H1 (cell line): ENCODE measurements at regions not wholly inside any gene's neighbourhood (a gene's known extent, or its start where the extent isn't known, plus 50 kb on each side); places are given as distances from the start of the nearest gene placed in this dataset.

Source experiments
- CTCF ChIA-PET: fragments of 300-600 bp; sonication (Branson Sonifier 250); formaldehyde crosslinking; loops from one replicate; lab custom pipeline; 2021; ENCODE audit not compliant: partially characterized antibody; lab: Charles Lee
- POLR2A ChIA-PET: fragments of 300-600 bp; sonication (Branson Sonifier 250); formaldehyde crosslinking; loops from one replicate; lab custom pipeline; 2021; ENCODE audit warnings: inconsistent platforms; ENCODE audit not compliant: partially characterized antibody; lab: Charles Lee
- DNase-seq, 2 experiments: peaks; one replicate each; pipeline versions ENCODE4 v3.0.0 to v3.0.0-alpha.2; 2010 to 2022; ENCODE audit warnings: low spot score in 2 of 2, low read depth in 1 of 2, mixed read lengths in 1 of 2
- FAIRE-seq: peaks from 2 replicates; lab custom pipeline; 2011; peaks lifted over from hg19 to GRCh38; lab: Jason Lieb, UNC
- H2AFZ ChIP-seq: 2 replicates; pipeline ENCODE4 v1.8.1; 2012; ENCODE audit warnings: low read length, inconsistent platforms
- H2AK5ac ChIP-seq: 2 replicates; pipeline ENCODE4 v1.6.1; 2013; ENCODE audit warnings: low read depth, low read length
- H2BK120ac ChIP-seq: replicated peaks from 2 replicates; pipeline ENCODE3; 2013; ENCODE audit warnings: low read depth, low read length, inconsistent platforms
- H2BK12ac ChIP-seq: 2 replicates; pipeline ENCODE4 v1.6.1; 2013; ENCODE audit warnings: low read depth, low read length
- H2BK15ac ChIP-seq: 2 replicates; pipeline ENCODE4 v1.6.1; 2013; ENCODE audit warnings: low read length
- H2BK20ac ChIP-seq: 2 replicates; pipeline ENCODE4 v1.6.1; 2013; ENCODE audit warnings: low read length
- H2BK5ac ChIP-seq: 2 replicates; pipeline ENCODE4 v1.6.1; 2013; ENCODE audit warnings: low read depth, low read length
- H3K14ac ChIP-seq: 2 replicates; pipeline ENCODE4 v1.6.1; 2013; ENCODE audit warnings: inconsistent platforms; ENCODE audit not compliant: insufficient read length
- H3K18ac ChIP-seq: 2 replicates; pipeline ENCODE4 v1.6.1; 2013; ENCODE audit warnings: low read length; ENCODE audit errors: extremely low read depth
- H3K23ac ChIP-seq: 2 replicates; pipeline ENCODE4 v1.6.1; 2013; ENCODE audit warnings: inconsistent platforms; ENCODE audit not compliant: insufficient read length
- H3K23me2 ChIP-seq: 2 replicates; pipeline ENCODE4 v1.6.1; 2013; ENCODE audit warnings: low read depth, low read length
- H3K27ac ChIP-seq: 2 replicates; pipeline ENCODE4 v1.6.1; 2011; ENCODE audit warnings: low read depth, low read length, inconsistent platforms
- H3K27me3 ChIP-seq, 4 experiments: replicated peaks in 1 of 4; 1 replicate in 1 of 4; 2 replicates in 3 of 4; pipeline versions ENCODE4 v1.6.1 to v1.8.1; 2011 to 2013; ENCODE audit warnings: low read length in 3 of 4, mild to moderate bottlenecking in 3 of 4, inconsistent platforms in 2 of 4, mixed read lengths in 2 of 4, moderate library complexity in 1 of 4; ENCODE audit not compliant: control insufficient read depth in 3 of 4, insufficient read depth in 3 of 4; ENCODE audit errors: extremely low read depth in 1 of 4
- H3K36me3 ChIP-seq, 4 experiments: 2 replicates each; pipeline versions ENCODE4 v1.6.1 to v1.8.1; 2011 to 2013; ENCODE audit warnings: mild to moderate bottlenecking in 4 of 4, low read length in 3 of 4, moderate library complexity in 2 of 4, control low read depth in 1 of 4, inconsistent platforms in 1 of 4; ENCODE audit not compliant: insufficient read depth in 4 of 4, control insufficient read depth in 2 of 4
- H3K4ac ChIP-seq: replicated peaks from 2 replicates; pipeline ENCODE3; 2013; ENCODE audit warnings: low read length, low read depth, mixed read lengths, inconsistent platforms; ENCODE audit not compliant: insufficient read length
- H3K4me1 ChIP-seq, 4 experiments: replicated peaks in 1 of 4; 1 replicate in 1 of 4; 2 replicates in 3 of 4; pipeline versions ENCODE4 v1.6.1 to v1.8.1; 2011 to 2013; ENCODE audit warnings: low read length in 3 of 4, inconsistent platforms in 2 of 4, mixed read lengths in 1 of 4; ENCODE audit not compliant: insufficient read depth in 4 of 4, control insufficient read depth in 3 of 4
- H3K4me2 ChIP-seq, 2 experiments: 2 replicates each; pipeline versions ENCODE4 v1.6.1 to v1.8.1; 2011 to 2013; ENCODE audit warnings: low read depth in 2 of 2, low read length in 2 of 2, control low read depth in 1 of 2, inconsistent platforms in 1 of 2, mild to moderate bottlenecking in 1 of 2; ENCODE audit not compliant: insufficient read depth in 1 of 2
- H3K4me3 ChIP-seq, 4 experiments: fragments of 200-600, 300-600 bp in 1 of 4; sonication (generic), shearing (Covaris generic), sonication (Bioruptor Twin) in 1 of 4; 2 replicates each; pipeline versions ENCODE4 v1.5.1 to v1.8.1; 2011 to 2016; ENCODE audit warnings: low read length in 4 of 4, low read depth in 3 of 4, control low read depth in 2 of 4, inconsistent platforms in 2 of 4, mild to moderate bottlenecking in 2 of 4, mixed read lengths in 1 of 4, moderate library complexity in 1 of 4; ENCODE audit not compliant: insufficient read depth in 2 of 4; ENCODE audit errors: extremely low read depth in 1 of 4
- H3K56ac ChIP-seq: replicated peaks from 2 replicates; pipeline ENCODE3; 2013; ENCODE audit warnings: low read depth, mild to moderate bottlenecking, mixed read lengths, low read length, inconsistent platforms; ENCODE audit not compliant: insufficient read length
- H3K79me1 ChIP-seq: 2 replicates; pipeline ENCODE4 v1.6.1; 2013; ENCODE audit warnings: low read depth, low read length, control low read depth
- H3K79me2 ChIP-seq, 2 experiments: 2 replicates each; pipeline versions ENCODE4 v1.6.1 to v1.8.1; 2012 to 2013; ENCODE audit warnings: low read length in 2 of 2, mild to moderate bottlenecking in 2 of 2, inconsistent platforms in 1 of 2; ENCODE audit not compliant: insufficient read depth in 2 of 2, control insufficient read depth in 1 of 2
- H3K9ac ChIP-seq, 4 experiments: replicated peaks in 1 of 4; 1 replicate in 1 of 4; 2 replicates in 3 of 4; pipeline versions ENCODE4 v1.6.1 to v1.8.1; 2011 to 2013; ENCODE audit warnings: low read depth in 3 of 4, low read length in 3 of 4, control low read depth in 2 of 4, mild to moderate bottlenecking in 2 of 4, moderate library complexity in 2 of 4, inconsistent platforms in 1 of 4; ENCODE audit errors: extremely low read depth in 1 of 4
- H3K9me3 ChIP-seq, 2 experiments: 2 replicates each; pipeline versions ENCODE4 v1.6.1 to v1.8.1; 2012 to 2013; ENCODE audit warnings: mild to moderate bottlenecking in 2 of 2, moderate library complexity in 2 of 2, control low read depth in 1 of 2, inconsistent platforms in 1 of 2, low read depth in 1 of 2, low read length in 1 of 2, mixed read lengths in 1 of 2; ENCODE audit not compliant: insufficient read depth in 2 of 2
- H4K20me1 ChIP-seq, 2 experiments: replicated peaks in 1 of 2; 2 replicates each; pipeline versions ENCODE3 to v1.8.1; 2011 to 2013; ENCODE audit warnings: inconsistent platforms in 2 of 2, low read length in 2 of 2, mild to moderate bottlenecking in 1 of 2; ENCODE audit not compliant: insufficient read depth in 2 of 2, control insufficient read depth in 1 of 2
- H4K5ac ChIP-seq: 2 replicates; pipeline ENCODE4 v1.6.1; 2013; ENCODE audit warnings: low read length, low read depth, mixed read lengths, inconsistent platforms; ENCODE audit not compliant: insufficient read length
- H4K8ac ChIP-seq: 2 replicates; pipeline ENCODE4 v1.8.0; 2013; ENCODE audit warnings: mild to moderate bottlenecking, moderate library complexity, low read length, inconsistent platforms; ENCODE audit not compliant: insufficient read depth; ENCODE audit errors: extremely low read depth
- H4K91ac ChIP-seq: replicated peaks from 2 replicates; pipeline ENCODE3; 2013; ENCODE audit warnings: low read length, mixed read lengths, inconsistent platforms; ENCODE audit not compliant: insufficient read length
- BRCA1 ChIP-seq: IDR thresholded peaks from 2 replicates; pipeline ENCODE4 v1.6.1; 2012; ENCODE audit warnings: low read depth, low read length, improper control_type of control experiment
- EP300 ChIP-seq, 2 experiments: IDR thresholded peaks; 1 replicate in 1 of 2; 2 replicates in 1 of 2; pipeline ENCODE4 v1.6.1; 2011 to 2012; ENCODE audit warnings: low read depth in 2 of 2, low read length in 2 of 2, mild to moderate bottlenecking in 2 of 2, borderline replicate concordance in 1 of 2, inconsistent platforms in 1 of 2, moderate library complexity in 1 of 2
- EZH2 ChIP-seq: fragments of 200-600 bp; sonication (generic); IDR thresholded peaks from 2 replicates; pipeline ENCODE4 v1.7.1; 2012; ENCODE audit warnings: low read depth, mild to moderate bottlenecking, moderate library complexity, low read length, inconsistent platforms; ENCODE audit not compliant: severe bottlenecking
- GTF2F1 ChIP-seq: IDR thresholded peaks from 2 replicates; pipeline ENCODE4 v1.6.1; 2012; ENCODE audit warnings: low read depth, low read length, improper control_type of control experiment, borderline replicate concordance
- HDAC6 ChIP-seq: IDR thresholded peaks from one replicate; pipeline ENCODE4 v1.7.1; 2012; ENCODE audit warnings: low read depth, mild to moderate bottlenecking, inconsistent platforms, low read length, moderate library complexity
- JUN ChIP-seq: IDR thresholded peaks from 2 replicates; pipeline ENCODE4 v1.6.1; 2011; ENCODE audit warnings: low read depth, mild to moderate bottlenecking, improper control_type of control experiment, low read length
- KDM1A ChIP-seq: fragments of 200-600, 300-600 bp; sonication (generic); IDR thresholded peaks from 2 replicates; pipeline ENCODE4 v1.7.1; 2016; ENCODE audit warnings: mild to moderate bottlenecking, low read length, borderline replicate concordance
- POU5F1 ChIP-seq: IDR thresholded peaks from 2 replicates; pipeline ENCODE4 v1.6.1; 2011; ENCODE audit warnings: low read depth, mild to moderate bottlenecking, low read length, moderate library complexity
- RBBP5 ChIP-seq: IDR thresholded peaks from 2 replicates; pipeline ENCODE4 v1.7.1; 2012; ENCODE audit warnings: low read depth, mild to moderate bottlenecking, inconsistent platforms, low read length, moderate library complexity, borderline replicate concordance
- RFX5 ChIP-seq: IDR thresholded peaks from 2 replicates; pipeline ENCODE4 v1.6.1; 2011; ENCODE audit warnings: low read depth, low read length, improper control_type of control experiment, borderline replicate concordance
- SIRT6 ChIP-seq: IDR thresholded peaks from one replicate; pipeline ENCODE4 v1.7.1; 2012; ENCODE audit warnings: low read length, inconsistent platforms
- SP1 ChIP-seq: IDR thresholded peaks from 2 replicates; pipeline ENCODE4 v1.6.1; 2011; ENCODE audit warnings: low read depth, low read length
- YY1 ChIP-seq: IDR thresholded peaks from 2 replicates; pipeline ENCODE4 v1.6.1; 2011; ENCODE audit warnings: low read depth, mild to moderate bottlenecking, low read length
- WGBS, 2 experiments: shearing (Covaris generic) in 1 of 2; methylation state at CpG; one replicate each; pipeline versions ENCODE4 v1.1.6 to v1.1.7; 2013 to 2015; ENCODE audit warnings: low lambda C conversion rate in 2 of 2, mixed read lengths in 2 of 2, inconsistent platforms in 1 of 2, low coverage in 1 of 2, missing lambda C conversion rate in 1 of 2; ENCODE audit not compliant: insufficient replicate concordance in 2 of 2, insufficient coverage in 1 of 2, insufficient read length in 1 of 2; ENCODE audit errors: extremely low coverage in 1 of 2, missing lambda C conversion rate in 1 of 2; 5-methylcytosine and 5-hydroxymethylcytosine counted together
- TF ChIP-seq, protein P1 (sequence below): IDR thresholded peaks from 2 replicates; pipeline ENCODE4 v1.6.1; 2012; ENCODE audit warnings: inconsistent platforms
- TF ChIP-seq, protein P2 (sequence below): IDR thresholded peaks from 2 replicates; pipeline ENCODE4 v1.6.1; 2012; ENCODE audit warnings: inconsistent platforms

DNA sequence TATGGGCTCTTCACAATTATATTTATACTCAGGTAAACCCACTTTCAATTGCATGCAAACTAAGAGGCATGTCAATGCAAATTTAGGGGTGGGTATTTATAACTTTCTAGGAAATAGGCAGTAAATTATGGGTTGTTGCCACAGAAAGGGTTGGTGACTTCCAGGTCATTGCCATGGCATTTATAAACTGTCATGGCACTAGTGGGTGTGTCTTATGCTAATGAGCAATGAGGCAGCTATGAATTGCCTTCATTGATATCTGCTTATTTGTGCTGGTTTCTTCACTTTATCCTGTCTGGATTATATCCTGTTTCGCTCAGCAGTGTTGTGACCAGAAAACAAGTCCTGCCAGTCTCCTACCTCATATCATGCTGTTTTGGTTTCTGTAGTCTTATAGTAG lies 597.3 kb upstream of the DAB2 start:
- Histone ChIP-seq H3K9ac (no peak overlapping the region), H2AFZ (no peak overlapping the region), H3K79me1 (no peaks in the 10 kb centered on the region), H3K18ac (no peak overlapping the region), H3K4me3 (no peak overlapping the region), H2AK5ac (no peak overlapping the region), H2BK12ac (no peak overlapping the region), H4K20me1 (no peaks in the 10 kb centered on the region), H3K23ac (no peak overlapping the region), H3K36me3 (no peaks in the 10 kb centered on the region), H4K5ac (no peak overlapping the region), H2BK120ac (no peak overlapping the region), H3K56ac (no peak overlapping the region), H2BK15ac (no peak overlapping the region), H4K8ac (no peak overlapping the region), H4K91ac (no peak overlapping the region), H3K23me2 (no peaks in the 10 kb centered on the region), H2BK20ac (no peak overlapping the region), H3K79me2 (no peaks in the 10 kb centered on the region), H3K14ac (no peak overlapping the region), H2BK5ac (no peak overlapping the region), H3K4me2 (no peak overlapping the region), H3K27ac (no peak overlapping the region), H3K4ac (no peak overlapping the region), H3K27me3 (no peaks in the 10 kb centered on the region), H3K9me3 (peaks cover 0 to 13% of the 10 kb centered on the region in 2 experiments; a peak in 2 of 4 replicates), H3K4me1 (no peaks in the 10 kb centered on the region)
- TF ChIP-seq YY1 (no peak), RBBP5 (no peak), EZH2 (no peak), SIRT6 (no peak), RFX5 (no peak), GTF2F1 (no peak), HDAC6 (no peak), EP300 (IDR thresholded peaks at IDR 0.05; ENCODE audit: borderline replicate concordance in 1 of 2, low read depth in 2 of 2, low read length in 2 of 2) (no peak), POU5F1 (no peak), JUN (no peak), KDM1A (no peak), SP1 (no peak), BRCA1 (no peak)
- TF ChIP-seq, protein P1, sequence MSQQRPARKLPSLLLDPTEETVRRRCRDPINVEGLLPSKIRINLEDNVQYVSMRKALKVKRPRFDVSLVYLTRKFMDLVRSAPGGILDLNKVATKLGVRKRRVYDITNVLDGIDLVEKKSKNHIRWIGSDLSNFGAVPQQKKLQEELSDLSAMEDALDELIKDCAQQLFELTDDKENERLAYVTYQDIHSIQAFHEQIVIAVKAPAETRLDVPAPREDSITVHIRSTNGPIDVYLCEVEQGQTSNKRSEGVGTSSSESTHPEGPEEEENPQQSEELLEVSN, result no peak
- TF ChIP-seq, protein P2, sequence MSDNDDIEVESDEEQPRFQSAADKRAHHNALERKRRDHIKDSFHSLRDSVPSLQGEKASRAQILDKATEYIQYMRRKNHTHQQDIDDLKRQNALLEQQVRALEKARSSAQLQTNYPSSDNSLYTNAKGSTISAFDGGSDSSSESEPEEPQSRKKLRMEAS, result no peak
- DNase-seq (no peak), FAIRE-seq (no peak)
- CTCF ChIA-PET, result no interaction called here
- POLR2A ChIA-PET, result no interaction called here
- 95% methylated on average over 1 of the region's 1 CpG; no CpG with 5 or more reads in 1 of the 2 experiments for WGBS, 2 experiments
